SK-N-SH treated with all-trans-retinoic acid at 6 μM for 48 hours (cell line): ENCODE measurements at regions not wholly inside any gene's neighbourhood (a gene's known extent, or its start where the extent isn't known, plus 50 kb on each side); places are given as distances from the start of the nearest gene placed in this dataset.

Experiments used
- ATAC-seq: fragments of 200-7000 bp; cut with Tn5 transposase; 3 replicates; pipeline ENCODE4 v1.9.1; 2020; ENCODE audit warnings: mild to moderate bottlenecking, moderate library complexity
- ARNTL ChIP-seq: fragments of 450-650 bp; formaldehyde crosslinking; IDR thresholded peaks from 2 replicates; pipeline ENCODE4 v1.5.0; 2020; ENCODE audit warnings: low read depth, mild to moderate bottlenecking, moderate library complexity, borderline replicate concordance
- BACH2 ChIP-seq: fragments of 250-450 bp; sonication (Bioruptor Pico); IDR thresholded peaks from 2 replicates; pipeline ENCODE4 v1.9.0; 2021; ENCODE audit warnings: mild to moderate bottlenecking, borderline replicate concordance
- CSDC2 ChIP-seq: fragments of 250-450 bp; sonication (Bioruptor Pico); IDR thresholded peaks from 2 replicates; pipeline ENCODE4 v1.5.0; 2020; ENCODE audit warnings: mild to moderate bottlenecking, moderate library complexity
- ESRRG ChIP-seq: fragments of 250-450 bp; sonication (Bioruptor Pico); IDR thresholded peaks from 2 replicates; pipeline ENCODE4 v1.6.1; 2021; ENCODE audit warnings: mild to moderate bottlenecking
- OSR1 ChIP-seq: fragments of 250-450 bp; sonication (Bioruptor Pico); IDR thresholded peaks from 2 replicates; pipeline ENCODE4 v1.8.0; 2022; ENCODE audit warnings: moderate library complexity, mild to moderate bottlenecking, inconsistent platforms
- PPARA ChIP-seq: fragments of 250-450 bp; sonication (Bioruptor Pico); IDR thresholded peaks from 2 replicates; pipeline ENCODE4 v1.5.0; 2020; ENCODE audit warnings: mild to moderate bottlenecking, borderline replicate concordance
- RARB ChIP-seq: fragments of 250-450 bp; sonication (Bioruptor Pico); IDR thresholded peaks from 2 replicates; pipeline ENCODE4 v1.8.0; 2021; ENCODE audit warnings: mild to moderate bottlenecking, moderate library complexity
- SNAI2 ChIP-seq: fragments of 250-450 bp; sonication (Bioruptor Pico); IDR thresholded peaks from 2 replicates; pipeline ENCODE4 v1.5.0; 2020; ENCODE audit warnings: mild to moderate bottlenecking, moderate library complexity
- TCF4 ChIP-seq: fragments of 250-450 bp; sonication (Bioruptor Pico); IDR thresholded peaks from 2 replicates; pipeline ENCODE4 v1.8.0; 2021; ENCODE audit warnings: mild to moderate bottlenecking, moderate library complexity, borderline replicate concordance
- TOX ChIP-seq: fragments of 250-450 bp; sonication (Bioruptor Pico); IDR thresholded peaks from 2 replicates; pipeline ENCODE4 v1.8.0; 2021; ENCODE audit warnings: mild to moderate bottlenecking, moderate library complexity, borderline replicate concordance
- ZFP3 ChIP-seq: fragments of 250-450 bp; sonication (Bioruptor Pico); IDR thresholded peaks from 2 replicates; pipeline ENCODE4 v1.5.0; 2020; ENCODE audit warnings: mild to moderate bottlenecking, moderate library complexity
- ZFP30 ChIP-seq: fragments of 450-650 bp; formaldehyde crosslinking; IDR thresholded peaks from 2 replicates; pipeline ENCODE4 v1.5.0; 2022; ENCODE audit warnings: mild to moderate bottlenecking, moderate library complexity
- ZNF565 ChIP-seq: fragments of 450-650 bp; formaldehyde crosslinking; conservative IDR thresholded peaks from 2 replicates; pipeline ENCODE4 v1.5.0; 2020; ENCODE audit warnings: low read depth, mild to moderate bottlenecking, moderate library complexity
- ZNF8 ChIP-seq: fragments of 450-650 bp; formaldehyde crosslinking; IDR thresholded peaks from 2 replicates; pipeline ENCODE4 v1.5.0; 2020; ENCODE audit warnings: mild to moderate bottlenecking, moderate library complexity
- TF ChIP-seq, protein P1 (sequence below): fragments of 250-450 bp; sonication (Bioruptor Pico); IDR thresholded peaks from 2 replicates; pipeline ENCODE4 v1.8.0; 2020; ENCODE audit warnings: mild to moderate bottlenecking, moderate library complexity, borderline replicate concordance
- TF ChIP-seq, protein P2 (sequence below): fragments of 250-450 bp; sonication (Bioruptor Pico); IDR thresholded peaks from 2 replicates; pipeline ENCODE4 v1.5.1; 2020; ENCODE audit warnings: low read depth, mild to moderate bottlenecking, moderate library complexity
- TF ChIP-seq, protein P3 (sequence below): fragments of 250-450 bp; sonication (Bioruptor Pico); IDR thresholded peaks from 2 replicates; pipeline ENCODE4 v1.8.0; 2021; ENCODE audit warnings: low read depth, mild to moderate bottlenecking, moderate library complexity, borderline replicate concordance
- TF ChIP-seq, protein P4 (sequence below): fragments of 250-450 bp; sonication (Bioruptor Pico); IDR thresholded peaks from 2 replicates; pipeline ENCODE4 v1.5.0; 2020; ENCODE audit warnings: mild to moderate bottlenecking, moderate library complexity
- TF ChIP-seq, protein P5 (sequence below): fragments of 250-450 bp; sonication (Bioruptor Pico); IDR thresholded peaks from 2 replicates; pipeline ENCODE4 v1.5.1; 2021; ENCODE audit warnings: mild to moderate bottlenecking, moderate library complexity

DNA sequence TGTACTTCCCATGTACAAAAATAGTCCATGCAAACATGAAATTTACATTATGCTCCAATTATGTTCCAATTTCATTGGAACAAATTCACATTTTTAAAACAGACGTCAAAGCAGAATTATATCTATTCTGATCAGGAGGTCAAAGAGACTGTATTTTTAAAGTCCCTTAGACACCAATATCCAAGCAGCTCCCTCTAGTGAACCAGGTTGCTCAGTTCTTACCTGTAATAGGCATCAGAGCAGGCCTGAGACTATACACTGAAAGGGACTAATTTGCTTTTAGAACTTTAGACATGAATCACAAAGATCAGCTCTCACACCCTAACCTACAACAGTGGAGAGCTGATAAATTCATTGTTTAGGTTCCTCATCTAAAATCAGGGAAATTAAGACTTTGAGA lies 273.9 kb downstream of the MBD2 start:
- ATAC-seq, result no peak
- TF ChIP-seq PPARA, result no peak
- no peak for TF ChIP-seq BACH2 (CRISPR knock-in tag)
- TF ChIP-seq TOX (CRISPR knock-in tag), result no peak
- TF ChIP-seq OSR1 (CRISPR knock-in tag), result no peak
- TF ChIP-seq, protein P1, sequence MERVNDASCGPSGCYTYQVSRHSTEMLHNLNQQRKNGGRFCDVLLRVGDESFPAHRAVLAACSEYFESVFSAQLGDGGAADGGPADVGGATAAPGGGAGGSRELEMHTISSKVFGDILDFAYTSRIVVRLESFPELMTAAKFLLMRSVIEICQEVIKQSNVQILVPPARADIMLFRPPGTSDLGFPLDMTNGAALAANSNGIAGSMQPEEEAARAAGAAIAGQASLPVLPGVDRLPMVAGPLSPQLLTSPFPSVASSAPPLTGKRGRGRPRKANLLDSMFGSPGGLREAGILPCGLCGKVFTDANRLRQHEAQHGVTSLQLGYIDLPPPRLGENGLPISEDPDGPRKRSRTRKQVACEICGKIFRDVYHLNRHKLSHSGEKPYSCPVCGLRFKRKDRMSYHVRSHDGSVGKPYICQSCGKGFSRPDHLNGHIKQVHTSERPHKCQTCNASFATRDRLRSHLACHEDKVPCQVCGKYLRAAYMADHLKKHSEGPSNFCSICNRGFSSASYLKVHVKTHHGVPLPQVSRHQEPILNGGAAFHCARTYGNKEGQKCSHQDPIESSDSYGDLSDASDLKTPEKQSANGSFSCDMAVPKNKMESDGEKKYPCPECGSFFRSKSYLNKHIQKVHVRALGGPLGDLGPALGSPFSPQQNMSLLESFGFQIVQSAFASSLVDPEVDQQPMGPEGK (CRISPR knock-in tag), result no peak
- no peak for TF ChIP-seq CSDC2 (CRISPR knock-in tag)
- no peak for TF ChIP-seq ZFP30 (CRISPR knock-in tag)
- TF ChIP-seq ZFP3 (CRISPR knock-in tag), result no peak
- TF ChIP-seq SNAI2 (CRISPR knock-in tag), result no peak
- TF ChIP-seq, protein P2, sequence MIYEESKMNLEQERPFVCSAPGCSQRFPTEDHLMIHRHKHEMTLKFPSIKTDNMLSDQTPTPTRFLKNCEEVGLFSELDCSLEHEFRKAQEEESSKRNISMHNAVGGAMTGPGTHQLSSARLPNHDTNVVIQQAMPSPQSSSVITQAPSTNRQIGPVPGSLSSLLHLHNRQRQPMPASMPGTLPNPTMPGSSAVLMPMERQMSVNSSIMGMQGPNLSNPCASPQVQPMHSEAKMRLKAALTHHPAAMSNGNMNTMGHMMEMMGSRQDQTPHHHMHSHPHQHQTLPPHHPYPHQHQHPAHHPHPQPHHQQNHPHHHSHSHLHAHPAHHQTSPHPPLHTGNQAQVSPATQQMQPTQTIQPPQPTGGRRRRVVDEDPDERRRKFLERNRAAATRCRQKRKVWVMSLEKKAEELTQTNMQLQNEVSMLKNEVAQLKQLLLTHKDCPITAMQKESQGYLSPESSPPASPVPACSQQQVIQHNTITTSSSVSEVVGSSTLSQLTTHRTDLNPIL, result no peak
- TF ChIP-seq, protein P3, sequence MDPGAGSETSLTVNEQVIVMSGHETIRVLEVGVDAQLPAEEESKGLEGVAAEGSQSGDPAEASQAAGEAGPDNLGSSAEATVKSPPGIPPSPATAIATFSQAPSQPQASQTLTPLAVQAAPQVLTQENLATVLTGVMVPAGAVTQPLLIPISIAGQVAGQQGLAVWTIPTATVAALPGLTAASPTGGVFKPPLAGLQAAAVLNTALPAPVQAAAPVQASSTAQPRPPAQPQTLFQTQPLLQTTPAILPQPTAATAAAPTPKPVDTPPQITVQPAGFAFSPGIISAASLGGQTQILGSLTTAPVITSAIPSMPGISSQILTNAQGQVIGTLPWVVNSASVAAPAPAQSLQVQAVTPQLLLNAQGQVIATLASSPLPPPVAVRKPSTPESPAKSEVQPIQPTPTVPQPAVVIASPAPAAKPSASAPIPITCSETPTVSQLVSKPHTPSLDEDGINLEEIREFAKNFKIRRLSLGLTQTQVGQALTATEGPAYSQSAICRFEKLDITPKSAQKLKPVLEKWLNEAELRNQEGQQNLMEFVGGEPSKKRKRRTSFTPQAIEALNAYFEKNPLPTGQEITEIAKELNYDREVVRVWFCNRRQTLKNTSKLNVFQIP, result no peak
- TF ChIP-seq, protein P4, sequence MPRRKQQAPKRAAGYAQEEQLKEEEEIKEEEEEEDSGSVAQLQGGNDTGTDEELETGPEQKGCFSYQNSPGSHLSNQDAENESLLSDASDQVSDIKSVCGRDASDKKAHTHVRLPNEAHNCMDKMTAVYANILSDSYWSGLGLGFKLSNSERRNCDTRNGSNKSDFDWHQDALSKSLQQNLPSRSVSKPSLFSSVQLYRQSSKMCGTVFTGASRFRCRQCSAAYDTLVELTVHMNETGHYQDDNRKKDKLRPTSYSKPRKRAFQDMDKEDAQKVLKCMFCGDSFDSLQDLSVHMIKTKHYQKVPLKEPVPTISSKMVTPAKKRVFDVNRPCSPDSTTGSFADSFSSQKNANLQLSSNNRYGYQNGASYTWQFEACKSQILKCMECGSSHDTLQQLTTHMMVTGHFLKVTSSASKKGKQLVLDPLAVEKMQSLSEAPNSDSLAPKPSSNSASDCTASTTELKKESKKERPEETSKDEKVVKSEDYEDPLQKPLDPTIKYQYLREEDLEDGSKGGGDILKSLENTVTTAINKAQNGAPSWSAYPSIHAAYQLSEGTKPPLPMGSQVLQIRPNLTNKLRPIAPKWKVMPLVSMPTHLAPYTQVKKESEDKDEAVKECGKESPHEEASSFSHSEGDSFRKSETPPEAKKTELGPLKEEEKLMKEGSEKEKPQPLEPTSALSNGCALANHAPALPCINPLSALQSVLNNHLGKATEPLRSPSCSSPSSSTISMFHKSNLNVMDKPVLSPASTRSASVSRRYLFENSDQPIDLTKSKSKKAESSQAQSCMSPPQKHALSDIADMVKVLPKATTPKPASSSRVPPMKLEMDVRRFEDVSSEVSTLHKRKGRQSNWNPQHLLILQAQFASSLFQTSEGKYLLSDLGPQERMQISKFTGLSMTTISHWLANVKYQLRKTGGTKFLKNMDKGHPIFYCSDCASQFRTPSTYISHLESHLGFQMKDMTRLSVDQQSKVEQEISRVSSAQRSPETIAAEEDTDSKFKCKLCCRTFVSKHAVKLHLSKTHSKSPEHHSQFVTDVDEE (CRISPR knock-in tag), result no peak
- TF ChIP-seq RARB, result no peak

DNA sequence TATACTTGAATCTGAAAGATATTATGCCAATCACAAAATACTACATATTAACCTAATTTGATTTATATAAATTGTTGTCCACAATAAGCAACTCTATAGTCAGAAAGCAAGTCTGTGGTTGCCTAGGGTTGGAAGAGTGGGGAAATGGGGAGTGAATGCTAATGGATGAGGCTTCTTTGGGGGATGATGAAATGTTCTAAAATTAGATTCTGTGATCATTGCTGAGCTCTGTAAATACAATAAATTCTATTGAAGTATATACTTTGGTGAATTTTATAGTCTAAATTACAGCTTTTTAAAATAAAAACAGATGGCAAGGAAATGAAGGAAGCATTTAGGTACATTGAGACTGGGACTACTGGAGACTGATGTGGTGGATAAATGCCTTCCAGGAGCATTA lies 275.5 kb downstream of the MBD2 start:
- TF ChIP-seq, protein P1 (CRISPR knock-in tag), result no peak
- no peak for TF ChIP-seq BACH2 (CRISPR knock-in tag)
- no peak for TF ChIP-seq OSR1 (CRISPR knock-in tag)
- no peak for TF ChIP-seq ZNF565 (CRISPR knock-in tag)
- TF ChIP-seq, protein P2, result no peak
- TF ChIP-seq, all 23 proteins: peak for 0
- no peak for ATAC-seq

DNA sequence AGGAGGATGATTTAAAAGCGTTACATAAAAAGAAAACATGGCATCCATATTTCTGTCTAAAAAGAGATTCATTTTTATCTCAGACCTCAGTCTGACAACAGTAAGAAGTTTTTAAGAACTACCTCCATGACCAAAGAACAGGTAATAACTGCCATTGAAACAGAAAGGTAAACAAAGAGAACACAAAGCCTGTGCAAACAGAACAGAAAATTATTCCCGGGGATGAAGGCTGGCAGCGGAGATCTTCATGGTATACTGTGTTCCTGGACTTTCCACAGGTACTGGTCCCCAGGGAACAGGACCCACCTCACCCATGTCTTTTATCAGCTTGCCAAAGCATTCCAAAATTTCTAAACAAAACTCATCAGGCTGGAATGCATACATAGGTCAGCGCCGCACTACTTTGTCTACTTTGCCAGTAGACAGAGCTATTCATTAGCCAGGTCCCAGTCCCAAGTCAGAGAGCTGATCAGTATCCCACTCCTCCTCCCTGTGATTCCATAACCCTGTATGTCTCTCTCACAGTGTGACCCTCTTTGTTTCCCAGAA lies 277.3 kb downstream of the MBD2 start:
- ATAC-seq, result no peak
- TF ChIP-seq, protein P2, result no peak
- TF ChIP-seq TCF4, result no peak
- no peak for TF ChIP-seq CSDC2 (CRISPR knock-in tag)
- TF ChIP-seq ZNF8 (CRISPR knock-in tag), result no peak
- no peak for TF ChIP-seq ZNF565 (CRISPR knock-in tag)
- no peak for TF ChIP-seq ARNTL (CRISPR knock-in tag)
- TF ChIP-seq SNAI2 (CRISPR knock-in tag), result no peak
- no peak for TF ChIP-seq BACH2 (CRISPR knock-in tag)
- TF ChIP-seq ESRRG (CRISPR knock-in tag), result no peak
- TF ChIP-seq, protein P5, sequence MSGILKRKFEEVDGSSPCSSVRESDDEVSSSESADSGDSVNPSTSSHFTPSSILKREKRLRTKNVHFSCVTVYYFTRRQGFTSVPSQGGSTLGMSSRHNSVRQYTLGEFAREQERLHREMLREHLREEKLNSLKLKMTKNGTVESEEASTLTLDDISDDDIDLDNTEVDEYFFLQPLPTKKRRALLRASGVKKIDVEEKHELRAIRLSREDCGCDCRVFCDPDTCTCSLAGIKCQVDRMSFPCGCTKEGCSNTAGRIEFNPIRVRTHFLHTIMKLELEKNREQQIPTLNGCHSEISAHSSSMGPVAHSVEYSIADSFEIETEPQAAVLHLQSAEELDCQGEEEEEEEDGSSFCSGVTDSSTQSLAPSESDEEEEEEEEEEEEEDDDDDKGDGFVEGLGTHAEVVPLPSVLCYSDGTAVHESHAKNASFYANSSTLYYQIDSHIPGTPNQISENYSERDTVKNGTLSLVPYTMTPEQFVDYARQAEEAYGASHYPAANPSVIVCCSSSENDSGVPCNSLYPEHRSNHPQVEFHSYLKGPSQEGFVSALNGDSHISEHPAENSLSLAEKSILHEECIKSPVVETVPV (CRISPR knock-in tag), result no peak
- no peak for TF ChIP-seq PPARA
- TF ChIP-seq, protein P3, result no peak
